ENCODE measurements at regions not wholly inside any gene's neighbourhood (a gene's known extent, or its start where the extent isn't known, plus 50 kb on each side); places are given as distances from the start of the nearest gene placed in this dataset.
"Not testable (repeated sequence)": the region's sequence is repeated elsewhere in the genome, so short reads cannot be mapped to it uniquely, and the experiment has no call there.

DNA sequence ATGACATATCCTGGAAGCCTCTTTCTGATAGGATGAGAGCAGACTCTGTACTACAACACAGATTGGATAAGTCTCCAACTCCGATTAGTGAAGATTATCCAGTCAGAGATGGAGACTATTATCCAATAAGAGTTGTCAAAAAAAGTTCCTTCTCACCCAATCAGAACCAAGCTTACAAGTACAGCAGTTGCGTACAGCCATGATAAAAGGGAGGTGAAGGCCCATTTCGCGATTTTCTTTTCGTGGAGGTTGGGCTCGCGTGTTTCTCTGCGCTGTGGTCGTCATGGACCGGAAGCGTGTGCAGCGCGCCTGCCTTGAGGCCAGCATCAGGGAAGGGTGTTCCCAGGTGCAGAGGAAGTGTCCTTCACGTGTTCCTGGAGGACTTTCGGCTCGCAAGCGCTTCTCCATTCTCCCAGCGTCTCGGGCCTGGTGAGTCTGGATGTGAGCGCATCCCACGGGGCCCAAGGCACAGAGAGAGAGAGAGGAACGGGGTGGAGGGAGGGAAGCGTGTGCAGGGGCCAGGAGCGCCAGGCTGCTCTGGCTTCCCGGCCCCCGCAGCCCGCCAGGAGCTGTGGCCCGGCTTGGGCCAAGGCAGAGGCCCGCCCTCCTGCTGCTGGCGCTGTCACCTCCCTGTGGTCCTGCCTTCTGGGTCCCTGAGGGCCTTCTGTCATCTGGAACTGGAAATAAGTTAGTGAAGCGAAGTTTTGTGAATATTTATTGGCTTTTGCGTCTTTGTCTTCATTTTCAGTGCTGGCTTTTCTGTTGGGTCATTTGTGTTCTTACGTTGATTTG lies 53.9 kb downstream of the CDRT15L2 start:
- not testable (repeated sequence) for H3K27ac ChIP-seq

DNA sequence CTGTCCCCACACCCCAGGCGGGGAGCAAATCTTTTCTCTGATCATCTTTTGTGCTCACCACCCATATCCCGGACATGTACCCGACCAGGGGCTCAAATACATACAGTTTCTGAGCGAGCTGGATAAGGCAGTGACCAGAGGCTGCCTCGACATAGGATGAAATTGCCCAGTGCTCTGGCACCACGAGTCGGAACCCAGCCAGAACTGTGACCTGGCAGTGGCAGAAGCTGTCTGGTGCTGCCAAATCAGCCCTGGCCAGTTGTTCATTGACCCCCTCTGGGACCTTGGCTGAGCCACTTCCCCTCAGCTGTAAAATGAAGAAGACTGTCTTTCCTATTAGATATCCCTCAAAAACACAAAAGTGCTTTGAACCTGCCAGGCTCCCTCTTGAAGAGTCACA lies 60.6 kb downstream of the CDRT15L2 start:
- not testable (repeated sequence) for H3K27ac ChIP-seq

DNA sequence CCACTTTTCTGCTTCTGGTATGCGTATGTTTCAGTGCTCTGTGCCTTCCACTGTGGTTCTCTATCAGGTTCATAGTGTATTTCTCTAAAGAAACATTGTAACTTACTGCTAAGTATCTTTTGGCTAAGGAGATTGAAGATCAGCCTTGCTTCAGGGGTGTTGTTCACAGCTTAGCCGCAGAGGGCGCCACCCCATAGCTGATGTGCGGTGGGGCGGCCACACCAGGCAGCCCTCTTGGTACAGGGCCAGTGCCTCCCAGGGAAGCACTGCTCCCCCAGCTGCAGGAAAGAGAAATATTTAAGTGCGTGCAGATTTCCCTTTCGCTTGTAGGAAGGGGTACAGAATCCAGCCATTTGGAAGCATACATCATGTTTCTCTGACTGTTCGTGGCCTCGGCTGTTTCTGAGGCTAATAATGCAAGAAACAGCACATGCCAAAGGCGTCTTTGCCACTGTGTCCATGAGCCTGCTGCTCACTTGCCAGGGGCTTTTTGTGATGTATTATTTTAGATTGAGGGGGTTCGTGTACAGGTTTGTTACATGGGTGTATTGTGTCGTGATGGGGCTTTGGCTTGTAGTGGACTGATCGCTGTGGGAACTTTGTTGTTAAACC lies 67.2 kb downstream of the CDRT15L2 start:
- TF ChIP-seq, protein P1, sequence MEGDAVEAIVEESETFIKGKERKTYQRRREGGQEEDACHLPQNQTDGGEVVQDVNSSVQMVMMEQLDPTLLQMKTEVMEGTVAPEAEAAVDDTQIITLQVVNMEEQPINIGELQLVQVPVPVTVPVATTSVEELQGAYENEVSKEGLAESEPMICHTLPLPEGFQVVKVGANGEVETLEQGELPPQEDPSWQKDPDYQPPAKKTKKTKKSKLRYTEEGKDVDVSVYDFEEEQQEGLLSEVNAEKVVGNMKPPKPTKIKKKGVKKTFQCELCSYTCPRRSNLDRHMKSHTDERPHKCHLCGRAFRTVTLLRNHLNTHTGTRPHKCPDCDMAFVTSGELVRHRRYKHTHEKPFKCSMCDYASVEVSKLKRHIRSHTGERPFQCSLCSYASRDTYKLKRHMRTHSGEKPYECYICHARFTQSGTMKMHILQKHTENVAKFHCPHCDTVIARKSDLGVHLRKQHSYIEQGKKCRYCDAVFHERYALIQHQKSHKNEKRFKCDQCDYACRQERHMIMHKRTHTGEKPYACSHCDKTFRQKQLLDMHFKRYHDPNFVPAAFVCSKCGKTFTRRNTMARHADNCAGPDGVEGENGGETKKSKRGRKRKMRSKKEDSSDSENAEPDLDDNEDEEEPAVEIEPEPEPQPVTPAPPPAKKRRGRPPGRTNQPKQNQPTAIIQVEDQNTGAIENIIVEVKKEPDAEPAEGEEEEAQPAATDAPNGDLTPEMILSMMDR (conservative IDR thresholded peaks at IDR 0.05): peak; percentile 64

DNA sequence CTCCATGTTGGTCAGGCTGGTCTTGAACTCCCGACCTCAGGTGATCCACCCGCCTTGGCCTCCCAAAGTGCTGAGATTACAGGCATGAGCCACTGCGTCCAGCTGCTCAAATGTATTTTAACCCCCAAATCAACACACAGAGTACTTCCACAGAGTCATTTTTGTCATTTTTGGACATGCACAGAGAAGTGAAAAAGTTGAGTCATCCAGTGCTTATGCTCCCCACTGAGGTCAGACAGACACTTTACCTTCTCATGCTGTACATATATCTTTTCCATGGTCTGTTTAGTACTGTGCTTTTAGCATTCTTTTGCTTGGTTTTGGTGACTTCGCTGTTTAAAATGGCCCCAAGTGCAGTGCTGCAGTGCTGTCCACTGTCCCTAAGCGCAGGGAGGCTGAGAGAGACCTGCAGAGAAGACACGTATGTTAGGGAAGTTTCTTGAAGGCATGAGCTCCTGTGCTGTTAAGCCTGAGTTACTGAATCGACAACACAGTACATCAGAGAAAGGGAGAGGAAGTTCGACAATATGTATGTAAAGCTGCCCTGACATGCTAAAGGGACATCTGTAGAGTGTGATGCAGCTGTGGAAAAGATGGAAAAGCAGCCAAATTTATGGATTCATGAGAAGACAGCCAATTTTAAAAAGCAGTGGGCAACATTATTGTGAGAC lies 69.7 kb downstream of the CDRT15L2 start:
- H3K27ac ChIP-seq: not testable (repeated sequence)

More for the DNA sequence above, 67.2 kb downstream of the CDRT15L2 start:
- H3K27ac ChIP-seq: not testable (repeated sequence)

DNA sequence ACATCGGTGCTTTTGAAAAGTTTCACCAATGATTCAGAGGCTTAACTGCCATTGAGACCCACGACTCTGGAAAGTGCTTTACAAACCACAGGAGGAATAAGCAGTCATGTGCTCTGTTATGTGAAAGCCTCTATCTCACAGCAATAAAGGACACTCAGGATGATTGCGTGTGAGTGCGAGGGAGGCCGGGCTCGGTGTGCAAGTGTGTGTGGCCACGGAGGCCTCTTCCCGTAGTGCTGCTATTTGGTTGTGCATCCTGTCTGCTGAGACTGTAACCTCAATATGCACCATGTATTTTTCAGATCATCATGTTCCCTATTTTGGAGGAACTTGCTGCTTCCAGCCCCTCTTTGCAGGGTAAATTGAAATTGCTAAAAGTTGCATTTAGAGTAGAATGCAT lies 71.5 kb downstream of the CDRT15L2 start:
- not testable (repeated sequence) for H3K27ac ChIP-seq

DNA sequence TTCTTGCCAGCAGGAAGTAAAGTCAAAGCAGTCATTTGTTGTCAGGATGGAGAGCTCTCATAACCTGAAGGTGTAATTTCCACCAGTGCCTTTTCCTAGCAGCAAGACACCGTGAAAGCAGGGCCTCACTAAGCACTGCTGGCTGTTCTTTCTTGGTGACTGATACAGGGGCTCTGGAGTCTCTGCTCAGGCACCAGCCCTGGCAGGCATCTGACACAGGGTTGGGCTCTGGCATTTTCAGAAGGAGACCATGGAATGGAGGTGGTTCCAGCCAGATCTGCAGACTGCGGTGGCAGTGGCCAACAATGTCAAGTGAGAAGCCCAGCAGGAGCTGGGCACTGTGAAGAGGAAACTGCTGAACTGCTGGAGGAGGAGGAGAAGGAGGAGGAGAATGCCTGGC lies 72.2 kb downstream of the CDRT15L2 start:
- not testable (repeated sequence) for H3K27ac ChIP-seq

DNA sequence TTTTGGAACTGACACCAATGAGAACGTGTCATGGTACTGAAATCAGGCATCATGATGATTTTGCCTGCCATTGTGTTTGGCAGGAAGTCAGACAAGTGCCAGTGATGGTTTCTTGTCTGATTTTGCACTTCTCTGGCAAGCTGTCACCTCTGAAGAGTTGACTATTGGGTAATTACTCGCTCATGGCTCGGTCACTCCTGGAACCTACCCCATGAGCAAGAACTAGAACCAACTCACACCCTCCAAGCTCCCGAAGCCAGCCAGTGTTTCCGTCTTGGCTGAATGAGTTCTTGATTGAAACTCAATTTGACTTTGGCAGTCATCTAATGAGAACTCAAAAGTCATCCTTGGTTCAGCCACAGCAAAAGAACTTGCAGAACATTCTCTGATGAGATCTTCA lies 73.9 kb downstream of the CDRT15L2 start:
- not testable (repeated sequence) for H3K27ac ChIP-seq

DNA sequence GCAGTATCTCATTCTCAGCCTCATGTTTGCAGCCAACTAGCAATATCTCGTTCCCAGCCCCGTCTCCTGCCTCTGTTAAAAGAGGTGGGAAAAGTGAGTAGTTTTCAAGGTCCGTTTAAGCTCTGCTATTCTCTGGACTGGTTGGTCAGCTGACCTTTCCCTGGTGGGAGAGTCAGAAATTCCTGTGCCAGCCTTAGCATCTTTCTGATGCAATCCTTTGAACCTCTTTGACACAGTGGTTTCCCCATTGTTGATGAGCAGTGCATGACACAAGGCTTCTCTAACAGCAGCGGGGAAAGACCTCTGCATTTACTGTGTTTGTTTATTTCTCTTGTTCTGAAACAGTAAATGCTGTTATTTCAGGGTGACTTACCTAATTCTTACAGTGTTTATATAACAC lies 74.6 kb downstream of the CDRT15L2 start:
- not testable (repeated sequence) for H3K27ac ChIP-seq

DNA sequence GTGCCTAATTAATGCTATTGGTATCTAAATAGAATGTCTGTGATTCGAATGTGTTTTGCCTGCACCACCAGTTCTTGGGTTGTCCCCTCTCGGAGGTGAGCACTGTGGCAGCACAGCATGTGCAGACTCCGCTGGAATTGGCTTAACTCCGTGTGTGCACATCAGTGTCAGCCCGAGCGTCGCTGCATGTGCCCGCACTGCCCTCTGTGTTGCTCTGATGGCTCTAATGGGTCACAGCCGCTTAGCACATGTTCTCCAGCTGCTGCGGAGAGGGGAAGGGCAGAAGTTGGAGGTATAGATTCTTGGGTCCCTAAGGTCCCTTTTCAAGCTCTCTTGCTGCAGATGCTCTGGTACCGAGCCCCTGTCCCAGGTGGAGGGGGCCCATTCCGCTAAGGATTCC lies 75.1 kb downstream of the CDRT15L2 start:
- H3K27ac ChIP-seq: not testable (repeated sequence)

DNA sequence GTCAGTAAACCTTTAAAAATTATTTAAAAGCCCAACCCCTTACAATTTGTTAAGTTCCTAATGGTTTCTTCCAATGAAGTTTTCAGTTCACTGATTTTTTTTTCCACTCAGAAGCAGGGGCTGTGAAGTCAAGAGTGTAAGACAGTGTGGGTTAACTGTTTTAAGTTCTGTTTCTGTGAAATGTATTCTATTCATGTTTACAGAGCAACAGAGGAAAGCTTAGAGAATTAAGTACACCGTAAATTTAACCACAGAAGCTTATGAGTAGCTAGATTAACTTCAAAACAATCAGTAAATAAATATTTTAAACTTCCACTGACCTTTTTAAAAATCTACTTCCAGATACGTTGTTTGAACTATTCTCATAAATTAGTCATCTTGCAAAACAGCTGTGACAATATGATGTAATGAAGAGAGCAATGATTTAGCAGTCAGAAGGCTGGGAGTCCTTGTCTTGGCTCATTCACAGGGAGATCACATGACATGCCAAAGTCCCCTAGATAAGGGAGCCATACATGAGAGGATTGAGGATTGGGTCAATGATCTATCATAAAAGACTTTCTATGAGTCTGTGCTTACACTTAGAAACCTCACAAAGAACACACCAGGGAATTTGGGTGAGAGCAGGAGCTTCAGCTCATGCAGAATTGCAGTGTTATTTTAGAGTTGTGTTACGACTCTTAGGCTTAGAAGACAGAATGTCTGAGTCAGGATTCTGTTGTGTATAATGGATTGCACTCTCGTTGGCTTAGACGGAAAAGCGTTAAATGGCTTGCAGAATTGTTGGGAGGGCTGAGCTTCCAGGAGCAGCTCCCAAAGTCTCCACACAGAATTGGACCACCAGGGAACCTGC lies 85.8 kb downstream of the CDRT15L2 start:
- H3K27ac ChIP-seq: not testable (repeated sequence)

DNA sequence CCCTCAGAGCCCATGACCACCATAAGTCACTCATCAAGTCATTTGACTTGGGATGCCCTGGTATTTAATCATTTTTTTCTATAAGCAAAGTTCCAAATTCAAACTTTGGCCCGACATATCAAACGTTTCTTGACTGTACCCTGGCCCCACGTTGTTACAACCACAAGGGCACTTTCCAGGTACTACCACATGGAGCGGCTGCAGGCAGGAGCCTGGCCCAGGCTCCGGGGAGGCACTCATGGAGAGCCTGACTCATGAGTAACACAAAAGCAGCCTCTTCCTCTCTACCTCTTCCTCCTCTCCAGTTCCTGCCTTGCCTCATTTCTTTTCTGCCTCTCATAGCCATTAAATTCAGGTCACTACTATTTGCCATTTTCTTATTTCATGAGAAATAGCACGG lies 87.2 kb downstream of the CDRT15L2 start:
- not testable (repeated sequence) for H3K27ac ChIP-seq

DNA sequence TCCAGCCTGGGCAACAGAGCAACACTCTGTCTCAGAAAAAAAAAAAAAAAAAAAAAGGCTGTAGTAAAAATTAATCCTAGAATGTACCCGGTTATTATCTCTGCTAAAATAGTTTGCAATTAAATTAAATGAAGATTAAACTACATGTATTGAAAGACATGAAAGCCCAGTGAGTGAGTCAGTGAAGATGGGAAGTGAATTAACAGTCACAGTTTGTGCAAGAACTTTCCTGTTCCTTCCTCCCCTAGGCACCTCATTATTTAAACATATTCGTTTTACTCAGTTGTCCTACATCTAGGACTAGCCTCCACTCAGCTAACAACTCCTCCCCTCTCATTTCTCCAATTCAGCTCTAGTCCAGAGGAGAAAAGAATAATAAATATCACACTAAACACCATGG lies 88.2 kb downstream of the CDRT15L2 start:
- not testable (repeated sequence) for H3K27ac ChIP-seq

DNA sequence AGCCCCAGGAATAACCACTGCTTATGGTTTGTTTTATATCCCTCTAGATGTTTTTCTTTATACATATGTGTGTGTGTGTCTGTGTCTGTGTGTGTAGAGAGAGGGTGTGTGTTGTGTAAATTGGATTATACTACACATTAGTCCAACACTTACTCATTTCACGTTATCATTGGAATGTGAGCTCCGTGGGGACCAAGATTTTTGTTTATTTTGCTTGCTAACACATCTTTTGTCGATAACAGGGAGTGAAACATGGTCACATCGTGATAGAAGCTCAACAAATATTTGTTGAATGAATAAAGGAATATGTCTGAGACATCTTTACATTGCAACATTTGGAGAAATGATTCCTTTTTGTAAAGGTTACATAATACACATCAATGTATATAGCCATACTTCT lies 88.8 kb downstream of the CDRT15L2 start:
- not testable (repeated sequence) for H3K27ac ChIP-seq

DNA sequence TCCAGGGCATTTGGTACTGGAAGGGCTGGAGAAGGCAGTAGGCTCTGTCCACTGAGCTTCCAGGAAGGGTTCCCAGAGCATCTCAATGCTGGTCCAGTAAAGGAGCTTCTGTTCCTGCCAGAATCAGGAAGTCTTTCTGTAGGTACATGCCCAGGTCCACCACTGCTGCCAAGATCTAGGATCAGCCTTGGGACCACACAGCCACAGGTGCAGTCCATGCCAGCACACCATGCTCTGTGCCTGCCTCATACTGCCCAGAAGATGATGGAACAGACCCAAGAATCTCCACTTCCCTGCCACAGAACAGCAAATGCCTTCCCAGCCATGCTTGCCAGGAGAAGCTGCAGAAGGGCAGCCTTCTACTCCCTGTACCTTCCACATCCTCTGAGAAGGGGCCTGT lies 89.3 kb downstream of the CDRT15L2 start:
- H3K27ac ChIP-seq: not testable (repeated sequence)

DNA sequence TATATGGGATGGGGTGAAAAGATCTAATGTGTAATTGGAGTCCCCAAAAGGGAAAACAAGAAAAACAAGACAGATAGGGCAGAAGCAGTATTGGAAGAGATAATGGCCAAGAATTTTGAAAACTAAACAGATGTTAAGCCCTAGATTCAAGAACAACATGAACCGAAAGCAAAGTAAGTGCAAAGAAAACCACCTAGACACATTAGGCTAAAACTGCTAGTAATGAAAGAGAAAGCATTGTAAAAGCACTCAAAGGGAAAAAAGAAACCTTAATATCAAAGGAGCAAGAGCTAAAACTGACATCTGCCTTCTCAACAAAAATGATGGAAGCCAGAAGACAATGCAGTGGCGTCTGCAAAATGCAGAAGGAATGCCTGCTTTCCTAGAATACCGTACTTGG lies 91.0 kb downstream of the CDRT15L2 start:
- H3K27ac ChIP-seq: not testable (repeated sequence)

DNA sequence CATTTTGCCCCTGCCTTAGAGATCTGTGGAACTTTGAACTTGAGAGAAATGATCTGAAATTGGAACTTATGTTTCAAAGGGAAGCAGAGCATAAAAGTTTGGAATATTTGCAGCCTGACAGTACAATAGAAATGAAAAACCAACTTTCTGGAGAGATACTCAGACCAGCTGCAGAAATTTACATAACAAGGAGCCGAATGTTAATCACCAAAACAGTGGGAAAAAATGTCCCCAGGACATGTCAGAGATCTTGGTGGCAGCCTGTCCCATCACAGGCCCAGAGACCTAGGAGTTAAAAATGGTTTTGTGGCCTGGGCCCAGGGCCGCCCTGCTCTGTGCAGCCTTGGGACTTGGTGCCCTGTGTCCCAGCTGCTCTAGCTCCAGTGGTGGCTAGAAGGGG lies 94.8 kb downstream of the CDRT15L2 start:
- not testable (repeated sequence) for H3K27ac ChIP-seq

DNA sequence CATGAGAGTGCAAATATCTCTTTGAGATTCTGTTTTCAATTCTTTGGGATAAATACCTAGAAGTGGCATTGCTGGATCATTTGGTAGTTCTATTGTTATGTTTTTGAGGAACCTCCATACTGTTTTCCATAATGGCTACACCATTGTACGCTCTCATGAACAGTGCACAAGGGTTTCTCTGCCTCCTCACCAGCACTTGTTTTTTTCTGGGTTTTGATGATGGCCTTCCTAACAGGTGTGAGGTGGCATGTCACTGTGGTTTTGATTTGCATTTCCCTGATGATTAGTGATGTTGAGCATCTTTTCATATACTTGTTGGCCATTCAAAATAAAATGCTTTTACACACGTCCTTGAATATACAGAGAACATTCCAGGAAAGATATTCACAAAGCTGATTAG lies 96.2 kb downstream of the CDRT15L2 start:
- H3K27ac ChIP-seq: not testable (repeated sequence)

DNA sequence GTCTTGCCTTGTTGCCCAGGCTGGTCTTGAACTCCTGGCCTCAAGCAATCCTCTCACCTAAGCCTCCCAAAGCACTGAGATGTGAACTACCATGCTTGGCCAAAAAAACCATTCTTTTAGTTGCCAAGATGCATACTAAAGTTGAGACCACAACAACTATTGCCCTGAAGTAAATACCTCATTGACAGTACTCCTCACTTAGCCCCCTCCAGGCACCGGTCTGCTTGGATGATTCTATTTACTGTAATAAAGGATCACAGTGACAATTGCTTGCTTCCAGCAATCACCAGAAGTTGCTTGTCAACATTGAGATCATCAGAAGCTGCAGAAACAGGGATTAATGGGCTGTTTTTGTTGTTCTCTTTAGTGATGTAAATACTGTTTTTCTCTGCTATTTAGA lies 97.1 kb downstream of the CDRT15L2 start:
- H3K27ac ChIP-seq: not testable (repeated sequence)

DNA sequence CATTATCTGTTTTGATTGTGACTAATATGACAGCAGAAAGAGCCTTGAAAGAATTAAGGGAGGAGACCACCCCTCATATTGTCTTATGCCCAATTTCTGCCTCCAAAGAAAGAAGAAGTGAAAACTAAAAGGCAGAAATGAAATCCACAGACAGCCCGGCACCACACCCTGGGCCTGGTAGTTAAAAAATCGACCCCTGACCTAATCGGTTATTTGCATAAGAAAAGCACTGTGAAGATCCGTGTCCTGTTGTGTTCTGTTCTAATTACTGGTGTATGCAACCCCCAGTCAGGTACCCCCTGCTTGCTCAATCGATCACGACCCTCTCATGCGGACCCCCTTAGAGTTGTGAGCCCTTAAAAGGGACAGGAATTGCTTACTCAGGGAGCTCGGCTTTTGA lies 97.9 kb downstream of the CDRT15L2 start:
- not testable (repeated sequence) for H3K27ac ChIP-seq

DNA sequence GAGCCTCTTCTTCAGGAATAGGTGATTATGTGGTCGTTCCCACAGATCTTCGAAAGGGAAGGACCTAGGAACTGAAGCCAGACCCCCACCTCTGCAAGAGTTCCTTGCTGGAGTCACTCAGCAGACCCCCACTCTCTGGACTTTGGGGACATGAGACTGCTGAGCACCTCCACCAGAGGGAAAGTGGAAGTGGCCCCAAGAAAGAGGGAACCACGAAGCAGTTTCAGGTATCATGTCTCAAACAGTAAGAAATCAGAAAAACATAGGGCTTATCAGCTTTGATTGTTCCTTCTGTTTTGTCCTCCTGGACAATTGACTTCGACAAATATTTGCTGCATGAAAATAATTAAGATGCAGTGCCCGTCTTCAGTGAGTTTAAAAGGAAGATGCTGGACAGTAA lies 98.9 kb downstream of the CDRT15L2 start:
- H3K27ac ChIP-seq: not testable (repeated sequence)
